ENCODE measurements at regions not wholly inside any gene's neighbourhood (a gene's known extent, or its start where the extent isn't known, plus 50 kb on each side); places are given as distances from the start of the nearest gene placed in this dataset.

DNA sequence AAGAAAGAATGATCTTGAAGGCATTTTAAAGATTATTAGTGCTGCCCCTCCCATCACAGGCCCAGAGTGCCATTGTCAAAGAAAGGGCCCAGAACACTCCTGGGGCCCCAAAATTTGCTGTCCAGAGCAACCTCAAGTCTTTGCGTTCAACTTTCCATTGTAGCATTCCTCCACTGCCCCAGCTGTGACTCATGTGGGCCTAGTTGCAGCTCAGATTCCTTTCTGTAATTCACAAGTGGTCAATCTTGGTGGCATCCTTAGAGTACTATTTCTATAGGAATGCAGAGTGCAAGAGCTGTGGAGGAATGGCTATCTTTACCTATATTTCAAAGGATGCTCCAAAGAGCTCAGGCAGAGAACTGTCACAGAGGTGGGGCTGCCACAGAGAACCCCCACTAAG, 1500.8 kb upstream of the IGFBP7 start:
- Histone ChIP-seq H3K4me1 (ENCODE audit: insufficient read depth, low read length) (no peaks in the 10 kb centered on the region), H3K9me2 (replicated peaks; ENCODE audit: low read length) (no peaks in the 10 kb centered on the region), H4K20me1 (ENCODE audit: low read length) (no peaks in the 10 kb centered on the region), H3K27me3 (ENCODE audit: low read length) (no peaks in the 10 kb centered on the region), H3K36me3 (ENCODE audit: low read depth, low read length) (no peaks in the 10 kb centered on the region), H3F3A (ENCODE audit: low read length, unreplicated experiment) (no peaks in the 10 kb centered on the region), H3K79me2 (ENCODE audit: low read length) (no peaks in the 10 kb centered on the region), H3K4me2 (ENCODE audit: low read length) (no peak overlapping the region), H3K9ac (ENCODE audit: low read length) (no peak overlapping the region), H3K27ac (ENCODE audit: low read length) (no peak overlapping the region), H2AFZ (ENCODE audit: low read length) (no peak overlapping the region), H3K9me3 (ENCODE audit: low read length) (no peaks in the 10 kb centered on the region), H3K4me3 (ENCODE audit: low read length) (no peak overlapping the region)
- BruUV-seq (replicated peaks): no TSS peak
- intact Hi-C loops (cut with micrococcal nuclease): no loop called here
- DNase-seq (no peak), ATAC-seq (no peak)
- CTCF ChIA-PET: no interaction called here
- POLR2A ChIA-PET (ENCODE audit: unreplicated experiment): no interaction called here
- TF ChIP-seq, protein P1, sequence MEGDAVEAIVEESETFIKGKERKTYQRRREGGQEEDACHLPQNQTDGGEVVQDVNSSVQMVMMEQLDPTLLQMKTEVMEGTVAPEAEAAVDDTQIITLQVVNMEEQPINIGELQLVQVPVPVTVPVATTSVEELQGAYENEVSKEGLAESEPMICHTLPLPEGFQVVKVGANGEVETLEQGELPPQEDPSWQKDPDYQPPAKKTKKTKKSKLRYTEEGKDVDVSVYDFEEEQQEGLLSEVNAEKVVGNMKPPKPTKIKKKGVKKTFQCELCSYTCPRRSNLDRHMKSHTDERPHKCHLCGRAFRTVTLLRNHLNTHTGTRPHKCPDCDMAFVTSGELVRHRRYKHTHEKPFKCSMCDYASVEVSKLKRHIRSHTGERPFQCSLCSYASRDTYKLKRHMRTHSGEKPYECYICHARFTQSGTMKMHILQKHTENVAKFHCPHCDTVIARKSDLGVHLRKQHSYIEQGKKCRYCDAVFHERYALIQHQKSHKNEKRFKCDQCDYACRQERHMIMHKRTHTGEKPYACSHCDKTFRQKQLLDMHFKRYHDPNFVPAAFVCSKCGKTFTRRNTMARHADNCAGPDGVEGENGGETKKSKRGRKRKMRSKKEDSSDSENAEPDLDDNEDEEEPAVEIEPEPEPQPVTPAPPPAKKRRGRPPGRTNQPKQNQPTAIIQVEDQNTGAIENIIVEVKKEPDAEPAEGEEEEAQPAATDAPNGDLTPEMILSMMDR (conservative IDR thresholded peaks at IDR 0.05; ENCODE audit: low read depth, low read length): no peak
- TF ChIP-seq EZH2 (IDR thresholded peaks at IDR 0.05; ENCODE audit: low read length, unreplicated experiment) (no peak), EZH2phosphoT487 (IDR thresholded peaks at IDR 0.05; ENCODE audit: borderline replicate concordance, low read length) (no peak)

DNA sequence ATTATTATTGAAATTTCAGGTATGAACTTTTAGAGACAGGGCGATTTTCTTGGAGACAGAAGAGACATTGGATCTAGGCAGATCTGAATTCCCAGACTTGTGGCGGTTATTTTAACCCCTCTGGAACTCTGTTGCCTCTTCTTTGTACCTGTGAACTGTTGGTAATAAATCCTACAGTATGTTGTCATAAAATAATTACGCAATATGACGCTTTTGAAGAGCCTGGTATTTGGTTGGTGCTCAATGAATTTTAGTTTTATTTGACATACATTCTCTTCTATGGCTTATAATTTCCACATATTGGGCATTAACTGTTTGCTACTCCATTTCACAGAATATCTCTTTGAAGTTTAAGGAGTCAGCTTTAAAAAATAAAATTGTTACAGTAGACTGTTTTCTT, 1496.1 kb upstream of the IGFBP7 start:
- Histone ChIP-seq H3F3A (ENCODE audit: low read length, unreplicated experiment) (no peaks in the 10 kb centered on the region), H3K4me1 (ENCODE audit: insufficient read depth, low read length) (no peaks in the 10 kb centered on the region), H3K27me3 (ENCODE audit: low read length) (no peaks in the 10 kb centered on the region), H4K20me1 (ENCODE audit: low read length) (no peaks in the 10 kb centered on the region), H3K4me2 (ENCODE audit: low read length) (no peak overlapping the region), H3K9me3 (ENCODE audit: low read length) (no peaks in the 10 kb centered on the region), H3K36me3 (ENCODE audit: low read depth, low read length) (no peaks in the 10 kb centered on the region), H3K4me3 (ENCODE audit: low read length) (no peak overlapping the region), H3K27ac (ENCODE audit: low read length) (no peak overlapping the region), H3K79me2 (ENCODE audit: low read length) (no peaks in the 10 kb centered on the region), H3K9ac (ENCODE audit: low read length) (no peak overlapping the region), H2AFZ (ENCODE audit: low read length) (no peak overlapping the region), H3K9me2 (replicated peaks; ENCODE audit: low read length) (no peaks in the 10 kb centered on the region)
- no peak for DNase-seq
- ChIA-PET POLR2A (ENCODE audit: unreplicated experiment) (no interaction called here), CTCF (no interaction called here)
- intact Hi-C loops (cut with micrococcal nuclease): no loop called here
- ATAC-seq: no peak
- no TSS peak for BruUV-seq (replicated peaks)
- TF ChIP-seq EZH2 (IDR thresholded peaks at IDR 0.05; ENCODE audit: low read length, unreplicated experiment) (no peak), EZH2phosphoT487 (IDR thresholded peaks at IDR 0.05; ENCODE audit: borderline replicate concordance, low read length) (no peak)
- TF ChIP-seq, protein P1 (conservative IDR thresholded peaks at IDR 0.05; ENCODE audit: low read depth, low read length): no peak

DNA sequence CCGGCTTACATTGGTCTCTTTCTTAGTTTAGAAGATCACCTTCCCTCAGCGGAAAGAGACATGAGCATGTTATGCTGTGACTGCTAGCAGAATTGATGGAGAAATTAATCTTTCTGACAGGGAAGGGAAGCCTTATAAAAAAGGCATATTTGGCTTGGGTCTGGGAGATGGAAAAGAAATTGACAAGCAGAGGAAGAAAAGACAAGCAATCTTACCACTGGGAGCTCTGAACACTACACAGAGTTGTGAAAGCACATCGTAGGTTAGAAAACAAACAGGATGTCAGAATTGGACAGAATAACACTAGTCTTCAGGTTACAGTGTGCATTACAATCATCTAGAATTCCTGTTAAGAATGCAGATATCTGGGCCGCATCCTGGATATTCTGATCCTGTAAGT, 1493.8 kb upstream of the IGFBP7 start:
- H3K36me3 ChIP-seq (ENCODE audit: low read depth, low read length): no peaks in the 10 kb centered on the region
- BruUV-seq (replicated peaks): no TSS peak
- H3K27me3 ChIP-seq (ENCODE audit: low read length): no peaks in the 10 kb centered on the region
- no peak overlapping the region for H3K4me2 ChIP-seq (ENCODE audit: low read length)
- H2AFZ ChIP-seq (ENCODE audit: low read length): no peak overlapping the region
- no peaks in the 10 kb centered on the region for H4K20me1 ChIP-seq (ENCODE audit: low read length)
- no peak overlapping the region for H3K4me3 ChIP-seq (ENCODE audit: low read length)
- no peak overlapping the region for H3K27ac ChIP-seq (ENCODE audit: low read length)
- intact Hi-C loops (cut with micrococcal nuclease): no loop called here
- no peak overlapping the region for H3K9ac ChIP-seq (ENCODE audit: low read length)
- H3K79me2 ChIP-seq (ENCODE audit: low read length): no peaks in the 10 kb centered on the region
- H3K4me1 ChIP-seq (ENCODE audit: insufficient read depth, low read length): no peaks in the 10 kb centered on the region
- H3K9me3 ChIP-seq (ENCODE audit: low read length): no peaks in the 10 kb centered on the region
- no peak for DNase-seq
- CTCF ChIA-PET: no interaction called here
- TF ChIP-seq EZH2 (IDR thresholded peaks at IDR 0.05; ENCODE audit: low read length, unreplicated experiment) (no peak), EZH2phosphoT487 (IDR thresholded peaks at IDR 0.05; ENCODE audit: borderline replicate concordance, low read length) (no peak)
- TF ChIP-seq, protein P1 (conservative IDR thresholded peaks at IDR 0.05; ENCODE audit: low read depth, low read length): no peak
- no peak for ATAC-seq
- H3K9me2 ChIP-seq (replicated peaks; ENCODE audit: low read length): no peaks in the 10 kb centered on the region
- no peaks in the 10 kb centered on the region for H3F3A ChIP-seq (ENCODE audit: low read length, unreplicated experiment)
- POLR2A ChIA-PET (ENCODE audit: unreplicated experiment): no interaction called here

Measured in PC-3 (cell line).